ENCODE measurements at regions not wholly inside any gene's neighbourhood (a gene's known extent, or its start where the extent isn't known, plus 50 kb on each side); places are given as distances from the start of the nearest gene placed in this dataset.

- no peak overlapping the region for H3K4me3 ChIP-seq (ENCODE audit: low read depth, low read length)
- TF ChIP-seq CTCF (IDR thresholded peaks at IDR 0.05; ENCODE audit: low read depth, low read length), result no peak
Observed at GRCh38 chr7:69328516-69328915, 269.8 kb upstream of the AUTS2 start.

- TF ChIP-seq CTCF (IDR thresholded peaks at IDR 0.05; ENCODE audit: low read depth, low read length), result no peak
- no peak overlapping the region for H3K4me3 ChIP-seq (ENCODE audit: low read depth, low read length)
Observed at GRCh38 chr7:69334701-69335100, 263.6 kb upstream of the AUTS2 start.

- no peak overlapping the region for H3K4me3 ChIP-seq (ENCODE audit: low read depth, low read length)
- no peak for TF ChIP-seq CTCF (IDR thresholded peaks at IDR 0.05; ENCODE audit: low read depth, low read length)
Observed at GRCh38 chr7:69335331-69335730, 262.9 kb upstream of the AUTS2 start.

GRCh38 chr7:69336976-69337375, 261.3 kb upstream of the AUTS2 start:
- H3K4me3 ChIP-seq (ENCODE audit: low read depth, low read length), result no peak overlapping the region
- no peak for TF ChIP-seq CTCF (IDR thresholded peaks at IDR 0.05; ENCODE audit: low read depth, low read length)

GRCh38 chr7:69338144-69338543, 260.1 kb upstream of the AUTS2 start:
- no peak overlapping the region for H3K4me3 ChIP-seq (ENCODE audit: low read depth, low read length)
- TF ChIP-seq CTCF (IDR thresholded peaks at IDR 0.05; ENCODE audit: low read depth, low read length), result no peak

- H3K4me3 ChIP-seq (ENCODE audit: low read depth, low read length), result no peak overlapping the region
- no peak for TF ChIP-seq CTCF (IDR thresholded peaks at IDR 0.05; ENCODE audit: low read depth, low read length)
Observed at GRCh38 chr7:69341288-69341687, 257.0 kb upstream of the AUTS2 start.

GRCh38 chr7:69342154-69342884, 256.0 kb upstream of the AUTS2 start:
- TF ChIP-seq CTCF (IDR thresholded peaks at IDR 0.05; ENCODE audit: low read depth, low read length), result no peak
- no peak overlapping the region for H3K4me3 ChIP-seq (ENCODE audit: low read depth, low read length)
